ENCODE measurements at regions not wholly inside any gene's neighbourhood (a gene's known extent, or its start where the extent isn't known, plus 50 kb on each side); places are given as distances from the start of the nearest gene placed in this dataset.
"Not testable (repeated sequence)": the region's sequence is repeated elsewhere in the genome, so short reads cannot be mapped to it uniquely, and the experiment has no call there.

DNA sequence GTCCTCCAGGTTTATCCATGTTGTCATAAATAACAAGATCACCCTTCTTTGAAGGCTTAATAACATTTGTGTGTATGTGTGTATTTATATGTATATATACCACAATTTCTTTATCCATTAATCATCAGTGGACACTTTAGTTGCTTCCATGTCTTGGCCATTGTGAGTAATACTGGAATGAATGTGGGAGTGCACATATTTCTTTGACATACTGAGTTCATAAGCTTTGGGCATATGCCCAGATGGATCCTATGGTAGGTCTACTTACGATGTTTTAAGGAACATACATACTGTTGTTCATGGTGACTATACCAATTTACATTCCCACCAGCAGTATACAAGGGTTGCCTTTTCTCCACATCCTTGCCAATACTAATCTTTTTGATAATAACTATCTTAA lies 108.8 kb upstream of the TRIM77 start:
- DNase-seq (ENCODE audit: extremely low read depth, low read depth), result peak; percentile 39
- not testable (repeated sequence) for H3K4me3 ChIP-seq (replicated peaks; ENCODE audit: low read depth, low read length)

DNA sequence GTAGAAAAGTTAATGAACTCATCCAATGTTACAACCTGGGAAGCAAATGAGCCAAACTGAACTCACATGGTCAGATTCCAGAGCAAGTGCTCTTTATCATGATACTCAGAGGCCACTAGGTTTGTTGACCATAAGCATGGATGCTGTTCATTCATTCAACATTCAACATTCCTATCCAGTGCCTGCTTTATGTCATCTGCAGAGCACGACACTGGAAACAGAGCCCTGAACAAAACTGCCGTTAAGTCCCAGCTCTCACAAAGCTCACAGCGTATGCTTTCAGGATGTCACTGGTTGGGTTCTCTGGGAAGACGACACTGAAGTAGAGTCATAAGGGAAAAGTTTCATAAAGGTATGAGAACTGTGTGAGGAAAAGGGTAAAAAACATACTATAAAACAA lies 105.8 kb upstream of the TRIM77 start:
- DNase-seq (ENCODE audit: extremely low read depth, low read depth), result no peak
- TF ChIP-seq, protein P1, sequence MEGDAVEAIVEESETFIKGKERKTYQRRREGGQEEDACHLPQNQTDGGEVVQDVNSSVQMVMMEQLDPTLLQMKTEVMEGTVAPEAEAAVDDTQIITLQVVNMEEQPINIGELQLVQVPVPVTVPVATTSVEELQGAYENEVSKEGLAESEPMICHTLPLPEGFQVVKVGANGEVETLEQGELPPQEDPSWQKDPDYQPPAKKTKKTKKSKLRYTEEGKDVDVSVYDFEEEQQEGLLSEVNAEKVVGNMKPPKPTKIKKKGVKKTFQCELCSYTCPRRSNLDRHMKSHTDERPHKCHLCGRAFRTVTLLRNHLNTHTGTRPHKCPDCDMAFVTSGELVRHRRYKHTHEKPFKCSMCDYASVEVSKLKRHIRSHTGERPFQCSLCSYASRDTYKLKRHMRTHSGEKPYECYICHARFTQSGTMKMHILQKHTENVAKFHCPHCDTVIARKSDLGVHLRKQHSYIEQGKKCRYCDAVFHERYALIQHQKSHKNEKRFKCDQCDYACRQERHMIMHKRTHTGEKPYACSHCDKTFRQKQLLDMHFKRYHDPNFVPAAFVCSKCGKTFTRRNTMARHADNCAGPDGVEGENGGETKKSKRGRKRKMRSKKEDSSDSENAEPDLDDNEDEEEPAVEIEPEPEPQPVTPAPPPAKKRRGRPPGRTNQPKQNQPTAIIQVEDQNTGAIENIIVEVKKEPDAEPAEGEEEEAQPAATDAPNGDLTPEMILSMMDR (IDR thresholded peaks at IDR 0.05; ENCODE audit: low read depth, low read length, missing control alignments), result no peak
- no peak overlapping the region for H3K4me3 ChIP-seq (replicated peaks; ENCODE audit: low read depth, low read length)

DNA sequence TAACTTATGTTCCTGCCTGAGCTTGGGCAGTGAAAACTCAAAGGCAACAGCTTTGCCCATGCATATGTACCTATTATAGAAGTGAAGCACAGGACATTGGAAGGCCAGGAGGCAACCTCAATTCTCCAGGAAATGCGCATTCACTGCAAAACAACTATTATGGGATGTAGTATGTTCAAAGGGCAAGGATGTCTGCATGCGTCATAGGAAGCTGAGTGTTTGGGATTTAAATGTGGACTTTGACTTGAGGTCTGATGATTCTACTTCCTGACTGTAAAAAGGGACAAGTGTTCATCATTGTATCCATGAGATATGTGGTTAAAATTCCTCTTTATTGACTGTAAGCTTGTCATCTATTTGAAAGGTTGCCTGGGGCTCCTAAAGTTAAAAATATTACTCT lies 103.3 kb upstream of the TRIM77 start:
- H3K4me3 ChIP-seq (replicated peaks; ENCODE audit: low read depth, low read length), result not testable (repeated sequence)
- peak; percentile 52 for DNase-seq (ENCODE audit: extremely low read depth, low read depth)

DNA sequence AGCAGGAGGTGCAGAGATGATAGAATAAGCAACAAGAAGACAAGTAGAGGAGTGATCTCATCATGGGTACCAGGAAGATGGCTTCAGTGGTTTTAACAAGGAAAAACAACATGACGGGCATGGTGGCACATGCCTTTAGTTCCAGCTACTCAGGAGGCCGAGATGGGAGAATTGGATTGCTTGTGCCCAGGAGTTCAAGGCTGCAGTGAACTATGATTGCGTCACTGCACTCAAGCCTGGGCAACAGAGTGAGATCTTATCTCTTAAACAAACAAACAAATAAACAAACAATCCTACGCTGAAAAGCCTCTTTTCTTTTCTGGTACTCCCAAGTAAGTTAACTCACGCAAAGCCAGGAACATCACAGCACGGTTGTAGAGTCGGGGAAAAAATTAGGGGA lies 102.6 kb upstream of the TRIM77 start:
- not testable (repeated sequence) for DNase-seq (ENCODE audit: extremely low read depth, low read depth); H3K4me3 ChIP-seq (replicated peaks; ENCODE audit: low read depth, low read length)

DNA sequence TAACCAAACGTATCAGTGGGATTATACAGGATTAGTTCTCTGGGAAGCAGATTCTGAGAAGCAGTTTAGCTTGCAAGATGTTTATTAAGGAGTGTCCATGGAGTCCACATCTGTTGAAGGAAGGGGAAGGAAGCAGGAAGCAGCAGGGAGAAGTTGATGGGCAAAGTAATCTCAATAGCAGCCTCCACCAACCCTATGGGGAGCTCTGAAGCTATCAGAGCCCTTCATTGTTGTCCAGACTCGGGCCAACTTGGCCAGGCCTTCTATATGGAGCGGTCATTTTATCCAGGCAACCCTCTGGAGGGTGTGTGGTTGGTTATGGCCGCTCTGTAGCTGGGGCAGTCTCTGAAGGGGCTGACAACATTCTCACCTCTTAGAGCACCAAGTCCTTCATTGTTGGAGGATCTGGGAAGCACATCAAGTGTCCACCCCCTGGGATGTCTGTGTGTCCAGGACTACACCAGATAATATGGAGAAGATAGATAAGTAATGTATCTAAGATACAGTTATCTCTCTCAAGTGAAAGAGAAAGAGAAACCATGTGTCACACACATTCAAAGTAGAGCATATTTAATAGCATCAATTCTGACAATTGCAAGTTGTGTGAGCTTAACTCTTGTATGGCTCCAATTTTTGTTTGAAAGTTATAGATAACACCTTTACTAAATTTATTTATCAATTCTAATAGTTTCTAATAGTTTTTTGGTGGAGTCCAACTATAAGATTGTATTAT lies 101.7 kb upstream of the TRIM77 start:
- TF ChIP-seq, protein P1 (IDR thresholded peaks at IDR 0.05; ENCODE audit: low read depth, low read length, missing control alignments), result no peak
- DNase-seq (ENCODE audit: extremely low read depth, low read depth), result no peak
- no peak overlapping the region for H3K4me3 ChIP-seq (replicated peaks; ENCODE audit: low read depth, low read length)

DNA sequence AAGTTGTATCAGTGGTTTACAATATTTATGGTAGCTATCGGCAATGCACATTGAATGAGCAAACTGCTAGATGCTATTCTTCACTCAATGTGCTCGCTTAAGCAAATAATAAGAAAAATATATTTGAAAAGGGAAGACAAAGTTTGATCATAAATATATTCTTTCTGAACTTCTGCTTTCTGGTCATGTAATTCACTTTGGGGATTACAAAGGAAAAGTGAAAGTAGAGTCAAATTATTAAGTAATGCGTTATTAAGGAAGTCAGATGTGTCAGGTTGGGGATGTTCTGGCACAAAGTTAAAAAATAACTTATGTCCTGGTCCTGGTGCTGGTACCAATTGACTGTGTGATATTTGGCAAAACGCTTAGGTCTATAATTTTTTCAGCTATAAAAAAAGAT lies 98.0 kb upstream of the TRIM77 start:
- TF ChIP-seq, protein P1 (IDR thresholded peaks at IDR 0.05; ENCODE audit: low read depth, low read length, missing control alignments), result no peak
- no peak overlapping the region for H3K4me3 ChIP-seq (replicated peaks; ENCODE audit: low read depth, low read length)
- no peak for DNase-seq (ENCODE audit: extremely low read depth, low read depth)

DNA sequence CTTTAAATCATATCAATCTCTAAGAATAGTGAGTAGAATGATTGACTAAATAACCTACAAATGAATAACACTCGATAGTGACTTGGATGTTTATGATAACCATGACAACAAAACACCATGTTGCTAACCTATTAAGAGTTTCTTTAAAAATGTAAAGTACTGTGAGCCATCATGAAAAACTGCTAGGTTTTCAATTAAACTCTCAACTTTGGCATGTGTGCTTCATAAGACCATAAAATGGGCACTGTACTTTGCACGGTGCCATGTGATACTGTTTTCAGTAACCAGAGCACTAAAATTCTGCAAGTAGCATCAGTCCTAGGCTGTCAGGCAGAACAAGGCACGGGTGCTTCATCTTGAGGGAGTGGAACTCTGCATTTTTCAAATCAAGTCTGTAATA lies 96.2 kb upstream of the TRIM77 start:
- TF ChIP-seq, protein P1 (IDR thresholded peaks at IDR 0.05; ENCODE audit: low read depth, low read length, missing control alignments), result no peak
- no peak overlapping the region for H3K4me3 ChIP-seq (replicated peaks; ENCODE audit: low read depth, low read length)
- DNase-seq (ENCODE audit: extremely low read depth, low read depth), result no peak

DNA sequence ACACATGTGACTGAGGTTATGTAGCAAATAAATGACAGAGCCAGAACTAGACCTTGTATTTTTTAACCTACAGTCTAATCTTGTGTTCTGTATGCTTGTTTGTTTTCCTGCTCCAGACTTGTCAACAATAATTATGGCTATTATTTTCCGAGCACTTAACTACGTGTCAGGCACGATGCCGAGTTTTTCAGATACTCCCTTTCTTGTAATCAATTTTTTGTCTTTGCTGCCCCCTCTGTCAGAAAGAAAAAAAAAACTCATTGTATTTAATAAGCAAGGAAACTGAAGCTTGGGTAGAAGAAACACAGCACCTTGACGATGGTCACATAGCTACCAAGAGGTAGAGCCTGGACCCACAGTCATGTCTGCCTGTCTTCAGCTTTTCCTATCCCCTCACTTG lies 95.7 kb upstream of the TRIM77 start:
- not testable (repeated sequence) for DNase-seq (ENCODE audit: extremely low read depth, low read depth); H3K4me3 ChIP-seq (replicated peaks; ENCODE audit: low read depth, low read length)

DNA sequence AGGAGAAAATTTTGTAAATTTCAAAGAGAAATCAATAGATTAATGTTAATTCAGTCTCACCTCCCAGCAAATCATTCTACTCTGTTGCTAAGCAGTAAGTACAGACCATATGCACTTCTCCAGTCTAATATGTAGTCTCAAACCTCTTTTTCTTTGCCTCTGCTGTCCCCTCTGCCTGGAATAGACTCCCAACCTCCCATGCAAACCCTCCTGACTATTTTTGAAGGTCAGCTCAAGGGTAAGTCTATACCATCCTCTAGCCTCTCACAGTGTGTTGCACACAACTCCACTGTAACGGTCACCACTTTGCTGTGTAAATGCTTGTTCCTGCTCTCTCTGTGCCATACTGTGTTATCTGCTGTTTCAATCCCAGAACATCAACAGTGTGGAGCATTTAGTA lies 94.5 kb upstream of the TRIM77 start:
- not testable (repeated sequence) for H3K4me3 ChIP-seq (replicated peaks; ENCODE audit: low read depth, low read length); DNase-seq (ENCODE audit: extremely low read depth, low read depth)

DNA sequence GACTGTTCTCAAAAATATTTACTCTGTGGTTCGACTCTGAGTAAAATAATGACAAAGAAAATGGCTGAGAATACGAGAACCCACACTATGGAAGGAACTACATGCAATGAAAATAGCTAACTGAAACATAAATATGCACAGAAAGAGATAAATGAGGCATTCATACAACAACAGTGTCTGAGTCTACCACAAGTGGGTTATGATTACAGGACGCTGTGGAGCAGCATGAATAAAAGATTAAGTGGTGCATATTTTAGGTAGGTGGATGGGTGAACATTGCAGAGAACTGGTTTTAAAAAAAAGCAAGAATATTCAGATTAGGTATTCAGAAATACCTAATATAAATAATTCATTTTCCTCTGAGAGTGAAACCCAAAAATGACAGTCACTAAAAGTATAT lies 93.9 kb upstream of the TRIM77 start:
- not testable (repeated sequence) for H3K4me3 ChIP-seq (replicated peaks; ENCODE audit: low read depth, low read length); DNase-seq (ENCODE audit: extremely low read depth, low read depth)

All from HFF-Myc (cell line).